ENCODE measurements at regions not wholly inside any gene's neighbourhood (a gene's known extent, or its start where the extent isn't known, plus 50 kb on each side); places are given as distances from the start of the nearest gene placed in this dataset.

- no peak for TF ChIP-seq POLR2A (IDR thresholded peaks at IDR 0.05)
- TF ChIP-seq CTCF (IDR thresholded peaks at IDR 0.05) = no peak
- no peak for TF ChIP-seq EP300 (IDR thresholded peaks at IDR 0.05)
Observed at GRCh38 chr9:127556871-127557270, 55.2 kb upstream of the STXBP1 start.
